C4-2B (cell line): ENCODE measurements at regions not wholly inside any gene's neighbourhood (a gene's known extent, or its start where the extent isn't known, plus 50 kb on each side); places are given as distances from the start of the nearest gene placed in this dataset.

Experiments used
- H3K27ac ChIP-seq: fragments of 450-650 bp; 2 replicates; pipeline ENCODE4 v1.5.1; 2017
- CTCF ChIP-seq: fragments of 450-650 bp; conservative IDR thresholded peaks from 2 replicates; pipeline ENCODE4 v1.5.1; 2017; ENCODE audit warnings: mild to moderate bottlenecking
- ZFX ChIP-seq: fragments of 450-650 bp; IDR thresholded peaks from 2 replicates; pipeline ENCODE4 v1.6.1; 2017

GRCh38 chr12:98385641-98386040, 129.7 kb upstream of the TMPO start:
- TF ChIP-seq ZFX (no peak), CTCF (no peak)
- H3K27ac ChIP-seq, result no peak overlapping the region

GRCh38 chr12:98387444-98387843, 127.9 kb upstream of the TMPO start:
- no peak overlapping the region for H3K27ac ChIP-seq
- TF ChIP-seq CTCF (no peak), ZFX (no peak)

GRCh38 chr12:98388126-98388525, 127.3 kb upstream of the TMPO start:
- TF ChIP-seq CTCF, result no peak
- no peak for TF ChIP-seq ZFX
- H3K27ac ChIP-seq, result no peak overlapping the region

GRCh38 chr12:98389593-98389992, 125.8 kb upstream of the TMPO start:
- no peak overlapping the region for H3K27ac ChIP-seq

GRCh38 chr12:98397323-98398105, 117.9 kb upstream of the TMPO start:
- peak; percentile 88 for TF ChIP-seq CTCF
- TF ChIP-seq ZFX, result no peak
- H3K27ac ChIP-seq, result 0 out of 2 replicates have a peak overlapping the region, but pooled peaks have one; percentile 7

More at GRCh38 chr12:98389593-98389992, 125.8 kb upstream of the TMPO start:
- TF ChIP-seq CTCF (no peak), ZFX (no peak)

- TF ChIP-seq CTCF, result no peak
- TF ChIP-seq ZFX, result no peak
- no peak overlapping the region for H3K27ac ChIP-seq
Measured at GRCh38 chr12:98399532-98399931, 115.9 kb upstream of the TMPO start.

GRCh38 chr12:98401427-98401826, 114.0 kb upstream of the TMPO start:
- TF ChIP-seq ZFX (no peak), CTCF (no peak)
- H3K27ac ChIP-seq, result no peak overlapping the region
